Endothelial cell (in vitro differentiated cells): ENCODE measurements at regions not wholly inside any gene's neighbourhood (a gene's known extent, or its start where the extent isn't known, plus 50 kb on each side); places are given as distances from the start of the nearest gene placed in this dataset.

Experiments used
- DNase-seq: peaks from one replicate; pipeline ENCODE4 v3.0.0; 2021; ENCODE audit warnings: low spot score
- H3K27ac Mint-ChIP-seq: one replicate; pipeline ENCODE4 v1.8.0; 2021; ENCODE audit warnings: mixed read lengths, inconsistent platforms; ENCODE audit not compliant: unreplicated experiment
- H3K27me3 Mint-ChIP-seq: one replicate; pipeline ENCODE4 v1.8.0; 2021; ENCODE audit warnings: mild to moderate bottlenecking, moderate library complexity, mixed read lengths, inconsistent platforms; ENCODE audit not compliant: unreplicated experiment
- H3K36me3 Mint-ChIP-seq: one replicate; pipeline ENCODE4 v1.8.0; 2021; ENCODE audit warnings: mild to moderate bottlenecking, low read depth, mixed read lengths, inconsistent platforms; ENCODE audit not compliant: unreplicated experiment
- H3K4me1 Mint-ChIP-seq: one replicate; pipeline ENCODE4 v1.8.0; 2021; ENCODE audit warnings: mild to moderate bottlenecking, mixed read lengths, inconsistent platforms; ENCODE audit not compliant: unreplicated experiment
- H3K4me3 Mint-ChIP-seq: one replicate; pipeline ENCODE4 v1.8.0; 2021; ENCODE audit warnings: mild to moderate bottlenecking, mixed read lengths, inconsistent platforms; ENCODE audit not compliant: unreplicated experiment
- H3K9me3 Mint-ChIP-seq: one replicate; pipeline ENCODE4 v1.8.0; 2021; ENCODE audit warnings: mixed read lengths, inconsistent platforms; ENCODE audit not compliant: unreplicated experiment
- CTCF ChIP-seq: fragments of 200-600 bp; sonication (generic); IDR thresholded peaks from one replicate; pipeline ENCODE4 v1.5.0; 2021; ENCODE audit warnings: antibody characterized with exemption; ENCODE audit not compliant: unreplicated experiment

GRCh38 chr2:228866044-228866443 is 405.0 kb downstream of the PID1 start:
- no peaks in the 10 kb centered on the region for H3K9me3 Mint-ChIP-seq
- H3K27me3 Mint-ChIP-seq, result peaks cover 5% of the 10 kb centered on the region
- peaks cover 3% of the 10 kb centered on the region for H3K36me3 Mint-ChIP-seq
- no peak overlapping the region for H3K27ac Mint-ChIP-seq
- DNase-seq, result no peak
- TF ChIP-seq CTCF, result no peak
- no peaks in the 10 kb centered on the region for H3K4me1 Mint-ChIP-seq
- H3K4me3 Mint-ChIP-seq, result no peak overlapping the region

GRCh38 chr2:228864131-228864530 is 407.0 kb downstream of the PID1 start:
- no peak overlapping the region for H3K4me3 Mint-ChIP-seq
- DNase-seq, result no peak
- H3K9me3 Mint-ChIP-seq, result no peaks in the 10 kb centered on the region
- peaks cover 3% of the 10 kb centered on the region for H3K36me3 Mint-ChIP-seq
- peaks cover 5% of the 10 kb centered on the region for H3K27me3 Mint-ChIP-seq
- no peaks in the 10 kb centered on the region for H3K4me1 Mint-ChIP-seq
- H3K27ac Mint-ChIP-seq, result no peak overlapping the region
- no peak for TF ChIP-seq CTCF

- H3K4me1 Mint-ChIP-seq, result no peaks in the 10 kb centered on the region
- H3K9me3 Mint-ChIP-seq, result no peaks in the 10 kb centered on the region
- no peak overlapping the region for H3K27ac Mint-ChIP-seq
- no peaks in the 10 kb centered on the region for H3K36me3 Mint-ChIP-seq
- H3K4me3 Mint-ChIP-seq, result no peak overlapping the region
- no peak for DNase-seq
- H3K27me3 Mint-ChIP-seq, result peaks cover 3% of the 10 kb centered on the region
- TF ChIP-seq CTCF, result no peak
Observed at GRCh38 chr2:228860601-228861285, 410.3 kb downstream of the PID1 start.

- H3K36me3 Mint-ChIP-seq, result no peaks in the 10 kb centered on the region
- no peaks in the 10 kb centered on the region for H3K9me3 Mint-ChIP-seq
- DNase-seq, result no peak
- no peak overlapping the region for H3K27ac Mint-ChIP-seq
- no peak for TF ChIP-seq CTCF
- no peaks in the 10 kb centered on the region for H3K4me1 Mint-ChIP-seq
- no peak overlapping the region for H3K4me3 Mint-ChIP-seq
- H3K27me3 Mint-ChIP-seq, result peaks cover 2% of the 10 kb centered on the region
Observed at GRCh38 chr2:228853151-228853550, 417.9 kb downstream of the PID1 start.

- no peaks in the 10 kb centered on the region for H3K36me3 Mint-ChIP-seq
- TF ChIP-seq CTCF, result no peak
- DNase-seq, result no peak
- no peaks in the 10 kb centered on the region for H3K4me1 Mint-ChIP-seq
- H3K4me3 Mint-ChIP-seq, result no peak overlapping the region
- H3K27ac Mint-ChIP-seq, result no peak overlapping the region
- H3K9me3 Mint-ChIP-seq, result no peaks in the 10 kb centered on the region
- peaks cover 2% of the 10 kb centered on the region for H3K27me3 Mint-ChIP-seq
Observed at GRCh38 chr2:228848638-228849037, 422.4 kb downstream of the PID1 start.
